HUES6 (cell line): ENCODE measurements at regions not wholly inside any gene's neighbourhood (a gene's known extent, or its start where the extent isn't known, plus 50 kb on each side); places are given as distances from the start of the nearest gene placed in this dataset.
A peak's percentile ranks its signal among the peaks of the same experiment; 100 is the strongest.

Experiments
- H3K27ac ChIP-seq: 2 replicates; pipeline ENCODE4 v1.7.0; 2013; ENCODE audit warnings: low read depth, mild to moderate bottlenecking, low read length, inconsistent platforms
- H3K27me3 ChIP-seq: 2 replicates; pipeline ENCODE4 v1.6.1; 2013; ENCODE audit warnings: low read length; ENCODE audit not compliant: control insufficient read depth, insufficient read depth
- H3K36me3 ChIP-seq: 2 replicates; pipeline ENCODE4 v1.6.1; 2013; ENCODE audit warnings: low read length; ENCODE audit not compliant: control insufficient read depth, insufficient read depth
- H3K4me1 ChIP-seq: 2 replicates; pipeline ENCODE4 v1.6.1; 2013; ENCODE audit warnings: low read length; ENCODE audit not compliant: control insufficient read depth, insufficient read depth
- H3K4me3 ChIP-seq: 2 replicates; pipeline ENCODE4 v1.5.1; 2013; ENCODE audit warnings: low read depth, low read length
- H3K9ac ChIP-seq: one replicate; pipeline ENCODE4 v1.6.1; 2013; ENCODE audit warnings: mild to moderate bottlenecking, low read length
- H3K9me3 ChIP-seq: 2 replicates; pipeline ENCODE4 v1.6.1; 2013; ENCODE audit warnings: low read depth, low read length; ENCODE audit not compliant: control insufficient read depth, insufficient read depth

DNA sequence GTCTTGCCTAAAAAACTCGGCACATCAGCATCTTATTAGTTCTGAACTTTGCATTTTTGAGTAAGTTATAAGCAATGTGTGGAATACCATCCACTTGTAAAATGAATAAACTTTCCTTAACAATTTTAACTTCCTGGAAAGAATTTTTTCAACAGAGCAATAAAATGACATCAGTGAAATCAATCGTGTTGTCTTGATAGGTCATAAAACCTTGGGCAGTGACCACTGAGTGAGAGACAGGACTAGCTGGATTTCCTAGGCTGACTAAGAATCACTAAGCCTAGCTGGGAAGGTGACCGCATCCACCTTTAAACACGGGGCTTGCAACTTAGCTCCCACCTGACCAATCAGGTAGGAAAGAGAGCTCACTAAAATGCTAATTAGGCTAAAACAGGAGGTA lies 403.0 kb upstream of the CNKSR2 start:
- Histone ChIP-seq H3K4me3 (no peak overlapping the region), H3K27ac (no peak overlapping the region), H3K9ac (no peak overlapping the region), H3K27me3 (no peaks in the 10 kb centered on the region; the same call in 1 of the 2 replicates), H3K36me3 (no peaks in the 10 kb centered on the region), H3K4me1 (peaks cover 29% of the 10 kb centered on the region), H3K9me3 (no peaks in the 10 kb centered on the region)

DNA sequence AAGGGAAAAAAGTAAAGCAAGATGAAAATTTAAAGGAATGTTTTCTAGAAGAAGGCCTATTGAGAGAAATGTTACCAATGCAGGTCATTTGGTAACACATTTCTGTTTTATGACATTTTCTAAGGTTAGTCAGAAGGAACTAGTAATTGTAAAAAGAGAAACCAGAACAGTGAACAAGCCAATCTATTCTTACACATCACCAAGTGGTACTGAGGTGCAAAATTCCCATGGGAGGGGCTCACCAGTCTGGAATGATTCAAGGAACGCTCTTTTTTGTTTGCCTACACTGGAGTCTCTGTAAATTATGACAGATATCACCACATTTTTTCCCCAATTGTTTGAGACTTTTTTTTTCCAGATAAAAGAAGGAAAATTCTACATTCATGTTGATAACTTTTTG lies 404.7 kb upstream of the CNKSR2 start:
- H3K27me3 ChIP-seq, result no peaks in the 10 kb centered on the region; the same call in 1 of the 2 replicates
- H3K36me3 ChIP-seq, result no peaks in the 10 kb centered on the region
- no peaks in the 10 kb centered on the region for H3K9me3 ChIP-seq
- H3K4me1 ChIP-seq, result peaks cover 30% of the 10 kb centered on the region
- H3K4me3 ChIP-seq, result no peak overlapping the region
- no peak overlapping the region for H3K9ac ChIP-seq
- H3K27ac ChIP-seq, result no peak overlapping the region

DNA sequence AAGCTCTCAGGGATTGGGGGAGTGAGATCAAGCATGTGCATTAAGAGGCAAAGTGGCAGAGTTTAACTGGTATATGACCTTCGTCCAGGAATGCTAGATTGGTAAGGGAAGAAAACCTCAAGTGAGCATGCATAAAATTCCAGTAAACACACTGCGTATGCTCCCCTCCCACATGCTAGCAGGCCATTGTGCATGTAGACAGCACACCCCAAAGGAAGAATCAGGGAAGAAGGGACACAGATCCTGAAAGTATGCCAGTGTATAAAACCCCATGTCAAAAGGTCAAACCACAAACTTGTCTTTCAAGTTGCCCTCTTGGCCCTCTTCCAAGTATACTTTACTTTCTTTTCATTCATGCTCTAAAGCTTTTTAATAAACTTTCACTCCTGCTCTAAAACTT lies 405.2 kb upstream of the CNKSR2 start:
- Histone ChIP-seq H3K9ac (no peak overlapping the region), H3K27me3 (no peaks in the 10 kb centered on the region; the same call in 1 of the 2 replicates), H3K9me3 (no peaks in the 10 kb centered on the region), H3K36me3 (no peaks in the 10 kb centered on the region), H3K4me1 (peaks cover 25% of the 10 kb centered on the region), H3K4me3 (no peak overlapping the region), H3K27ac (no peak overlapping the region)

DNA sequence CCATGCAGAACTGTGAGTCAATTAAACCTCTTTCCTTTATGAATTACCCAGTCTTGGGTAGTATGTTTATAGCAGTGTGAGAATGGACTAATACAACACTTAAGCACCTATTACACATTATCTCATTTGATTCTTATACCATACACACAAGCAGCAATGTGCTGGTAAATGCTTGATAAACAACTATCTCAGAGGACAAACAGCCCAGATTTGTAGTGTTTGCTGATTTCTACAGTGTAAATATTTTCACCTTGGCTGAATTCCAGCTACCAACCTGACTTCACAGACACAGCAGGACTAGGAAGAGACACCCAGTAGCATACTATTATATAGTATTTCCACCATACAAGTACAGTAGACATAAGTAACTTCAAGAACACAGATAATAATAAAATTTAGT lies 406.5 kb upstream of the CNKSR2 start:
- H3K9ac ChIP-seq, result no peak overlapping the region
- no peaks in the 10 kb centered on the region; the same call in 1 of the 2 replicates for H3K27me3 ChIP-seq
- H3K4me3 ChIP-seq, result no peak overlapping the region
- no peak overlapping the region for H3K27ac ChIP-seq
- H3K9me3 ChIP-seq, result no peaks in the 10 kb centered on the region
- H3K4me1 ChIP-seq, result peaks cover 13% of the 10 kb centered on the region
- no peaks in the 10 kb centered on the region for H3K36me3 ChIP-seq

DNA sequence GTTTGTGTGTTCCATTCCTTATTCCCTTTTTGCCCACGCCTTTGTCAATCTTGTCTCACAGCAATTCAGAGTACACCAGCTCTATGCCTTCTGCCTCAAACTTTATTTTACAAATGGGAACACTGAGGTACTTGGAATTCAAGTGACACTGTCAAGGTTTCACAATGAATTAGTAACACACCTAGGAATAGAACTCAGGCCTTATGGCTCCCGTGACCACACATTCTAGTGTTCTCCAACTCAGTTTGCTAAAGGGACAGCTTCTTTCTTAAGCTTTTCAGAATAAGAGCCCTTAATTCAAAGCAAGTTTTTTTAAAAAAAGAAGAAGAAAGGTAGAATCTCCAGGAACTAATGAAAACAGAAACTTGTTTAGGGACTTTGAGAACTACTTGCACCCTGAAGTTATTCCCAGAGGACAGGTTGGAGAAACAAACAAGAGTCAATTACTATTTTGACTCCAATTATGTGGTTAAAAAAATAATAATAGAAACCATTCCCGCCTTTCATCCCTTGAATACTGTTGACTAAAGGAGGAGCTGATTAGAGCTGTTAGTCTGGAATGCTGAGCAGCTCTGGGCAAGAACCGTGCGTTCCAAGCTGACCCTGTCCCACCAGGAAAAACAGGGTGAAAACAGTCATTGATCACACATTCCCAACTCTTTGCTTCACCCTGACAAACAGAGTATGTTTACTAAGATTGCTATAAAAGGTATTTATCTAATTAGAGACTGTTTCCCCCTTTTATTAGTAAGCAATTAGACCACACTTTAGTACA lies 408.8 kb upstream of the CNKSR2 start:
- no peaks in the 10 kb centered on the region for H3K9me3 ChIP-seq
- no peaks in the 10 kb centered on the region for H3K36me3 ChIP-seq
- no peak overlapping the region for H3K27ac ChIP-seq
- no peak overlapping the region for H3K4me3 ChIP-seq
- H3K9ac ChIP-seq, result no peak overlapping the region
- H3K27me3 ChIP-seq, result peaks cover 3% of the 10 kb centered on the region; the same call in 1 of the 2 replicates
- peaks cover 7% of the 10 kb centered on the region for H3K4me1 ChIP-seq

DNA sequence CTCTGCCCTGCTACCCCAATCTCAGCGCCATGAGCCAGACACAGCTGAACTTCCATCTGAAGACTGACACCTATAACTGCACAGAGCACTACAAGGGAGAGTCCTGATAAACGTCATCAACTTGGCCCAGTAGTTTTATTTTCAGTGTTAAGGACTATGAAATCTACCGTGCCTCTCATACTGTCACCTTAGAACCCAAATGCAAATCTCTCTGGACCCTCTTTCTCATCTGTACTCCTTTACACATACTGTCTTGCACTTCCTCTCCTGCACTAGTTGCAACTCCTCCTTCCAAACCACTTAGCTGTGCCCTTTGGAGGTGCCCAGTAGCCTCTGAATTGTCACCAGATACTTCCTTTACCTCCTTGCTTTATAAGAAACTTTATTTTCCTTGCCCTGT lies 420.2 kb upstream of the CNKSR2 start:
- no peak overlapping the region for H3K4me3 ChIP-seq
- H3K27ac ChIP-seq, result no peak overlapping the region
- no peaks in the 10 kb centered on the region for H3K9me3 ChIP-seq
- no peaks in the 10 kb centered on the region; the same call in 1 of the 2 replicates for H3K27me3 ChIP-seq
- H3K36me3 ChIP-seq, result no peaks in the 10 kb centered on the region
- H3K9ac ChIP-seq, result no peak overlapping the region
- peaks cover 11% of the 10 kb centered on the region; the same call in 1 of the 2 replicates for H3K4me1 ChIP-seq

DNA sequence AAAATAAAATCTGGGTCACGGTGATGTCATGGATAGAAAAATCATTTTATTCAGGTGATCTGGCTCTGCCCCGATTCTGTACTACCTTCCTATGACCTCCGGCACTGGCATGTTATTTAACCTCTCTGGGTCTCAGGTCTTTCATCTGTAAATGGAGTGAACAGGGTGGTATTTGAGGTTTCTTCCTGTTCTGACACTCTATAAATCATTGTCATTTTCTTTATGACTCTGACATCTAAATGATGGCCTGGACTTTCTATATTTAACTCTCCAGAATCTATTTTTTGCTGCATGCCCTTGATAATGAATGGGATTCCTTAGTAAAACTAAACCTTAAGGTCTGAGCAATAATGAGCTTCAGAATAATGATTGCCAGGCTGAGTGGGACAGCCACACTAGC lies 422.0 kb upstream of the CNKSR2 start:
- H3K9ac ChIP-seq, result no peak overlapping the region
- H3K9me3 ChIP-seq, result no peaks in the 10 kb centered on the region
- H3K27me3 ChIP-seq, result no peaks in the 10 kb centered on the region; the same call in 1 of the 2 replicates
- H3K4me1 ChIP-seq, result peaks cover 19% of the 10 kb centered on the region
- H3K36me3 ChIP-seq, result no peaks in the 10 kb centered on the region
- no peak overlapping the region for H3K27ac ChIP-seq
- no peak overlapping the region for H3K4me3 ChIP-seq

DNA sequence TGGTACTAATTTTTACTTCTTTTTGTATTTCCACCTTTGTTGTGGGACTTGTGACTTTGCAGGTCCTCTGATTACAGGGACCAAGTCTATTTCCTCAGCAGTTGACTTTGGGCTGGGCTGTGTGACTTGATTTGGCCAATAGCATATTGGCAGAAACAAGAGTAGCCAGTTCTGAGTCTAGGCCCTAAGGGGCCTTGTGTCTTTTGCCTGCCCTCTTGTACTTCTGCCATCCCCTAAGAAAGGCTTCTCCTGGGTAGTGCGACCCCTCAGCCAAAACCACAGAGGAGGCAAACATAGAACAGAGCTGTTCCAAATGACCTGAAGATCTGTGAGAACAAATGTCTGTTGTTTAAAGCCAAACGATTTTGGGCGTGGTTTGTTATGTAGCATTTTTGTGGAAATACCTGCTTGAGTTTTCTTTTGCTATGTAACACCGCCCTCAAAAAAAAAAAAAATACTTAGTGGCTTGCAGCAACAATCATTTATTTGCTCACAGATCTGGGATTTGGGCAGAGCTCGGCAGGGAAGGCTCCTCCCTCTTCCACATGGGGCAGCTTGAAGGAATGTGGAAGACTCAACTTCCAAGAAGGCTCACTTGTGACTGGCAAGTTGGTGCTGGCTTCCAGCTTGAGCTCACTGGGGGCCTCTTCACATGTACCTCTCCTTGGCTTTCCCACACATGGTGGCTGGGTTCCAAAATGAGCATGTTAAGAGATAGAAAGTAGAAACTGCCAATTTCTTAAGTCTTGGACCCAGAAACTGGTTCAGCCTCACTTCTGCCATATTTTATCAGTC lies 423.0 kb upstream of the CNKSR2 start:
- Histone ChIP-seq H3K27ac (no peak overlapping the region), H3K4me3 (no peak overlapping the region), H3K27me3 (no peaks in the 10 kb centered on the region; the same call in 1 of the 2 replicates), H3K9ac (no peak overlapping the region), H3K9me3 (no peaks in the 10 kb centered on the region), H3K4me1 (peaks cover 24% of the 10 kb centered on the region), H3K36me3 (no peaks in the 10 kb centered on the region)

DNA sequence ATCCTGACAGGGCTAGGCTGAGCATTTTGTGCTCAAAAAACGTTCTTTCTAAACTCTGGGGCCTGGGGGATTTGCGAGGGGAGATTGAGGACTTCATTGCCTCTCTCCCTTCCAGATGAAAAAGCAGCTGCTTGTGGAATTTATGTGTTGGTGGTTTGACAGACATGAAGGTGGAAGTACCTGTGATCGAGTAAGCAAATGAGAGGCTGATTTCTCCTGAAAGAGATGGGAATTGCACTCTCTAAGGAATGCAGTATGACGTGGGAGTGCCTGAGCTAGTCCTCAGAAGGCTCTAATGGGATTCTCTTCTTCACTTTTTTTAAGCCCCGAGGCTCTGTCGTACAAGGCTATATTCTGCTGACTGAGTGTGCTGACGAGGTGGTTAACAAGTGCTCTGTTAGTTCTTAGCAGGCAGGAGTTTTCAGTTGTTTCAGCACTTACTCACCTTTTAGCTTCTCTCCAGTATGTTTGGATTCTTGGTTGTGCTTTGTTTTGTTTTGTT lies 426.8 kb upstream of the CNKSR2 start:
- Histone ChIP-seq H3K27me3 (no peaks in the 10 kb centered on the region; the same call in 1 of the 2 replicates), H3K9ac (no peak overlapping the region), H3K36me3 (no peaks in the 10 kb centered on the region), H3K9me3 (no peaks in the 10 kb centered on the region), H3K4me3 (peak overlapping the region; percentile 11; the same call in 1 of the 2 replicates), H3K27ac (no peak overlapping the region), H3K4me1 (peaks cover 24% of the 10 kb centered on the region)

DNA sequence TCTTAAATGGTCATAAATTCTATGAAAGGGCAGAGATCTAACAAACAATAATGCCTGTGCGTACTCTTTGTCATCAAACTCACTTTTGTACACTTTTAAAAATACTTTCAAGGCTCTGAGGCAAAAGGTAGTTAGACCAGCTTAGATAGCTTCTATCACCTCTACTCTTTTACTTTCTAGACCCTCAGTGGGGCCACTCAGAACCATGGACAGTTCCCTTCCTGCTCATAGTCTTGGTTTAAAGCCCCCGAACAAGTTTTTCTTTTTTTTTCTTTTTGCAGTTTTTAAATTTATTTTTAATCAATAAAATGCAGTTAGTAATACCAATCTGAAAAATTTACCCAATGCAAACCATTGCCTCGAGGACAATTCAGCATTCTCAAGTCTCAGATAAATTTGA lies 460.5 kb upstream of the CNKSR2 start:
- no peaks in the 10 kb centered on the region for H3K4me1 ChIP-seq
- H3K4me3 ChIP-seq, result no peak overlapping the region
- no peaks in the 10 kb centered on the region for H3K36me3 ChIP-seq
- no peaks in the 10 kb centered on the region for H3K9me3 ChIP-seq
- H3K27me3 ChIP-seq, result no peaks in the 10 kb centered on the region; the same call in 1 of the 2 replicates
- H3K9ac ChIP-seq, result no peak overlapping the region
- no peak overlapping the region for H3K27ac ChIP-seq

DNA sequence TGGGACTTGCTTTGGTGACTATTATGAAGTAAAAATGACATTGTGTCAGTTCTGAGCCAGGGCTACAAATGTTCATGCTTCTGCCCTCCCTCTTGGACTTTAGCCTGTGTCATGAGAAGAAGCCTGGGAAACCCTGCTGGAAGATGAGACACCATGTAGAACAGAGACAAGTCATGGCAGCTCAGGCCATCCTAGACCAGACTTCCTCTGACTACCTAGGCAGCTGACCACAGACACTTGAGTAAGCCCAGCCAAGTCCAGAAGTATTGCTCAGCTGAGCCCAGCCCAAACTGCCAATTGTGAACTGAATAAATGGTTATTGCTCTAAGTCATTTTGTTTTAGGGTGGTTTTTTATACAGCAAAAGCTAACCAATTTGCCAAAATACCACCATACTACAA lies 467.6 kb upstream of the CNKSR2 start:
- peaks cover 4% of the 10 kb centered on the region; the same call in 1 of the 2 replicates for H3K27me3 ChIP-seq
- H3K9ac ChIP-seq, result no peak overlapping the region
- H3K4me1 ChIP-seq, result no peaks in the 10 kb centered on the region
- H3K27ac ChIP-seq, result no peak overlapping the region
- no peaks in the 10 kb centered on the region for H3K36me3 ChIP-seq
- no peak overlapping the region for H3K4me3 ChIP-seq
- H3K9me3 ChIP-seq, result no peaks in the 10 kb centered on the region
